Endodermal cell (in vitro differentiated cells): ENCODE measurements at regions not wholly inside any gene's neighbourhood (a gene's known extent, or its start where the extent isn't known, plus 50 kb on each side); places are given as distances from the start of the nearest gene placed in this dataset.

Source experiments
- DNase-seq: peaks from one replicate; pipeline ENCODE4 v3.0.0-alpha.2; 2017
- H3K27ac ChIP-seq: 2 replicates; pipeline ENCODE4 v1.5.1; 2013; ENCODE audit warnings: mild to moderate bottlenecking, low read depth, low read length, moderate library complexity
- H3K27me3 ChIP-seq: 2 replicates; pipeline ENCODE4 v1.6.1; 2013; ENCODE audit warnings: mild to moderate bottlenecking, low read length, moderate library complexity; ENCODE audit not compliant: insufficient read depth, control insufficient read depth, poor library complexity, severe bottlenecking
- H3K36me3 ChIP-seq: 2 replicates; pipeline ENCODE4 v1.7.0; 2013; ENCODE audit warnings: mild to moderate bottlenecking, low read length, moderate library complexity; ENCODE audit not compliant: control insufficient read depth, insufficient read depth
- H3K4me1 ChIP-seq: one replicate; pipeline ENCODE4 v1.7.0; 2013; ENCODE audit warnings: low read length; ENCODE audit not compliant: control insufficient read depth, insufficient read depth
- H3K4me3 ChIP-seq: 2 replicates; pipeline ENCODE4 v1.5.1; 2013; ENCODE audit warnings: mild to moderate bottlenecking, low read length, moderate library complexity
- H3K9ac ChIP-seq: 2 replicates; pipeline ENCODE4 v1.6.1; 2013; ENCODE audit warnings: mild to moderate bottlenecking, low read length, moderate library complexity; ENCODE audit not compliant: poor library complexity, severe bottlenecking; ENCODE audit errors: extremely low read depth
- H3K9me3 ChIP-seq: 2 replicates; pipeline ENCODE4 v1.6.1; 2013; ENCODE audit warnings: mild to moderate bottlenecking, low read length, moderate library complexity; ENCODE audit not compliant: control insufficient read depth
- H3K27ac Mint-ChIP-seq: 2 replicates; pipeline ENCODE4 v1.8.0; 2020; ENCODE audit warnings: mixed read lengths
- H3K27me3 Mint-ChIP-seq: 2 replicates; pipeline ENCODE4 v1.8.0; 2021; ENCODE audit warnings: mild to moderate bottlenecking, mixed read lengths; ENCODE audit not compliant: insufficient read depth
- H3K36me3 Mint-ChIP-seq: 2 replicates; pipeline ENCODE4 v1.8.0; 2020; ENCODE audit warnings: low read depth, mixed read lengths
- H3K4me1 Mint-ChIP-seq: 2 replicates; pipeline ENCODE4 v1.8.0; 2020; ENCODE audit warnings: mixed read lengths
- H3K4me3 Mint-ChIP-seq: 2 replicates; pipeline ENCODE4 v1.8.0; 2020; ENCODE audit warnings: mild to moderate bottlenecking, moderate library complexity, mixed read lengths
- H3K9me3 Mint-ChIP-seq: 2 replicates; pipeline ENCODE4 v1.8.0; 2020; ENCODE audit warnings: mild to moderate bottlenecking, mixed read lengths
- WGBS, 2 experiments: methylation state at CpG; one replicate each; pipeline versions ENCODE4 v1.1.5 to v1.1.7; 2013; ENCODE audit warnings: missing lambda C conversion rate in 2 of 2, mixed read lengths in 1 of 2; ENCODE audit not compliant: insufficient coverage in 1 of 2, insufficient read length in 1 of 2; 5-methylcytosine and 5-hydroxymethylcytosine counted together
- TF ChIP-seq, protein P1 (sequence below): fragments of 200-600 bp; sonication (generic); conservative IDR thresholded peaks from 2 replicates; pipeline ENCODE4 v1.5.0; 2021; ENCODE audit warnings: antibody characterized with exemption, mild to moderate bottlenecking

DNA sequence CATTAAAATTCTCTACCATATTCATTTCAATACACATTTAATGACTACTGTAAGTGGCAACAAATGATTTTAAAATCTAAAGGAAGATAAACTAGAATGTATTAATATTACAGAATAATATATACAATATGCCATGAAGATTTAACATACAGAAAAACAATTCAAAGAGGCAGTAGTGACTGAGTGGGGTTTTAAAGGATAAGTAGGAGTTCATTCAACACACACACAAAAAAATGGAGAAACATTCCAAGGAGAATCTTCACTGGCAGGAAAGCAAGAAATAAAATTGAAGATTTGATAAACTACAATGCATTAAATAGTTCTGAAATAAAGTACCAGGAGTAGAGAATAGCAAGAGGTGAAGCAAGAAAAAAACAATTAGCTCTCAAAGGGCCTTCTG is 215.1 kb downstream of the IBTK start:
- H3K4me3 Mint-ChIP-seq, result no peak overlapping the region
- no peaks in the 10 kb centered on the region for H3K36me3 ChIP-seq
- H3K27ac ChIP-seq, result no peak overlapping the region
- H3K27ac Mint-ChIP-seq, result no peak overlapping the region
- H3K4me3 ChIP-seq, result no peak overlapping the region
- H3K9me3 Mint-ChIP-seq, result no peaks in the 10 kb centered on the region
- no peaks in the 10 kb centered on the region for H3K27me3 Mint-ChIP-seq
- DNase-seq, result no peak
- H3K36me3 Mint-ChIP-seq, result no peaks in the 10 kb centered on the region
- peaks cover 4% of the 10 kb centered on the region for H3K4me1 Mint-ChIP-seq
- H3K27me3 ChIP-seq, result no peaks in the 10 kb centered on the region
- H3K9me3 ChIP-seq, result no peaks in the 10 kb centered on the region
- TF ChIP-seq, protein P1, sequence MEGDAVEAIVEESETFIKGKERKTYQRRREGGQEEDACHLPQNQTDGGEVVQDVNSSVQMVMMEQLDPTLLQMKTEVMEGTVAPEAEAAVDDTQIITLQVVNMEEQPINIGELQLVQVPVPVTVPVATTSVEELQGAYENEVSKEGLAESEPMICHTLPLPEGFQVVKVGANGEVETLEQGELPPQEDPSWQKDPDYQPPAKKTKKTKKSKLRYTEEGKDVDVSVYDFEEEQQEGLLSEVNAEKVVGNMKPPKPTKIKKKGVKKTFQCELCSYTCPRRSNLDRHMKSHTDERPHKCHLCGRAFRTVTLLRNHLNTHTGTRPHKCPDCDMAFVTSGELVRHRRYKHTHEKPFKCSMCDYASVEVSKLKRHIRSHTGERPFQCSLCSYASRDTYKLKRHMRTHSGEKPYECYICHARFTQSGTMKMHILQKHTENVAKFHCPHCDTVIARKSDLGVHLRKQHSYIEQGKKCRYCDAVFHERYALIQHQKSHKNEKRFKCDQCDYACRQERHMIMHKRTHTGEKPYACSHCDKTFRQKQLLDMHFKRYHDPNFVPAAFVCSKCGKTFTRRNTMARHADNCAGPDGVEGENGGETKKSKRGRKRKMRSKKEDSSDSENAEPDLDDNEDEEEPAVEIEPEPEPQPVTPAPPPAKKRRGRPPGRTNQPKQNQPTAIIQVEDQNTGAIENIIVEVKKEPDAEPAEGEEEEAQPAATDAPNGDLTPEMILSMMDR, result no peak
- no peak overlapping the region for H3K9ac ChIP-seq
- H3K4me1 ChIP-seq, result no peaks in the 10 kb centered on the region

DNA sequence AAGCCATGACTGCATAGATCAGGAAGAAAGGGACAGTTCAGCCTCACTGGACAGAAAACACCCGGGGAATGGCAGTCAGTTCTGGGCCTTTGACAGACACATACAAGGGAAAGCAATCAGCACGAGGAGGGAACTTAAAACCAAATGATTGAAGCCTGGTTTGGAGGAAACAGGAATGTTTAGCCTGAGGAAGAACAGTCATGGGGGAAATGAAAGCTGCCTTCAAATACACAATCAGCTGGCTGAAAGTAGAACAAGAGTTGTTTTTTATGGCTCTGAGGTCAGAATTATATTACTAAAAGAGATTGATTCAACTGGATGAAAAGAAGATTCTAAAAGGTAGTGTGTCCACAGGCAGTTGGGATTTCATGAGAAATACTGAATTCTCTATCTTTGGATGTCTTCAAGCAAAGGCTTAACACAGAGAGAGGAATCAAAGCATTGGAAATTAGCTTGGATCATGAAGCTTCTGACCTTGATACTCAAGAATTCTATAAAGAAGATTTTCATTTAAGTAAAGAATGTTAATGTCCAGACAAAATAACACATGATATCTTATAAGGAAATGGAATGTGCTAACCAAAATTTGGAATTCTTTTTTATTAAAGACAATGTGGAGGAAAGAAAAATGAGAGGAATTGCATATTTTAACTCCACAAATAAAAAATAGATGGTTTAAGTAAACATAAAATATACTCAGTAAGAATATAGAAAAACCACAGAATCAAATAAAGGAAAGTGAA is 216.6 kb downstream of the IBTK start:
- TF ChIP-seq, protein P1, result no peak
- 67 to 80% methylated on average over 1 to 2 of the region's 2 CpGs for WGBS, 2 experiments
- DNase-seq, result no peak
- H3K27ac Mint-ChIP-seq, result no peak overlapping the region
- H3K9me3 Mint-ChIP-seq, result no peaks in the 10 kb centered on the region
- H3K36me3 Mint-ChIP-seq, result no peaks in the 10 kb centered on the region
- no peak overlapping the region for H3K4me3 Mint-ChIP-seq
- H3K36me3 ChIP-seq, result no peaks in the 10 kb centered on the region
- no peak overlapping the region for H3K9ac ChIP-seq
- peaks cover 4% of the 10 kb centered on the region for H3K4me1 Mint-ChIP-seq
- no peaks in the 10 kb centered on the region for H3K27me3 Mint-ChIP-seq
- no peaks in the 10 kb centered on the region for H3K27me3 ChIP-seq
- H3K27ac ChIP-seq, result peak overlapping the region; percentile 66
- no peaks in the 10 kb centered on the region for H3K4me1 ChIP-seq
- H3K9me3 ChIP-seq, result no peaks in the 10 kb centered on the region
- no peak overlapping the region for H3K4me3 ChIP-seq

DNA sequence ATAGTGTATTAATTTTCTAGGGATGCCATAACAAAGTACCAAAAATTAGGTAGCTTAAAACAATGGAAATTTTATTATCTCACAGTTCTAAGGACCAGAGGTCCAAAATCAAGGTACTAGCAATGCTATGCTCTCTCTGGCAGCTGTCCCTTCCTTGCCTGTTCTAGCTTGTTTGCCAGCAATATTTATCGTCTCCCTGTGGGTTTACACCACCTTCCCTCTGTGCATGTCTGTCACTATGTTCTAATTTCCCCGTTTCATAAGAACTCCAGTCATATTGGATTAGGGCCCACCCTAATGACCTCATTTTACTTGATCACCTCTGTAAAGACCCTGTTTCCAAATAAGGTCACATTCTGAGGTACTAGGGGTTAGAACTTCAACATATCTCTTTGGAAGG is 217.2 kb downstream of the IBTK start:
- DNase-seq, result no peak
- no peaks in the 10 kb centered on the region for H3K27me3 ChIP-seq
- no peak overlapping the region for H3K4me3 ChIP-seq
- H3K4me3 Mint-ChIP-seq, result no peak overlapping the region
- no peaks in the 10 kb centered on the region for H3K27me3 Mint-ChIP-seq
- no peaks in the 10 kb centered on the region for H3K4me1 ChIP-seq
- peak overlapping the region; percentile 66 for H3K27ac ChIP-seq
- no peaks in the 10 kb centered on the region for H3K9me3 Mint-ChIP-seq
- 91 to 100% methylated on average over 1 to 2 of the region's 2 CpGs for WGBS, 2 experiments
- H3K36me3 Mint-ChIP-seq, result no peaks in the 10 kb centered on the region
- TF ChIP-seq, protein P1, result no peak
- no peak overlapping the region for H3K9ac ChIP-seq
- no peak overlapping the region for H3K27ac Mint-ChIP-seq
- no peaks in the 10 kb centered on the region for H3K9me3 ChIP-seq
- peaks cover 4% of the 10 kb centered on the region for H3K4me1 Mint-ChIP-seq
- H3K36me3 ChIP-seq, result no peaks in the 10 kb centered on the region
